GM12878 (cell line): ENCODE measurements at regions not wholly inside any gene's neighbourhood (a gene's known extent, or its start where the extent isn't known, plus 50 kb on each side); places are given as distances from the start of the nearest gene placed in this dataset.
A peak's percentile ranks its signal among the peaks of the same experiment; 100 is the strongest.

Experiments used
- ATAC-seq: fragments of 200-7000 bp; cut with Tn5 transposase; 3 replicates; pipeline ENCODE4 v1.9.1; 2020; ENCODE audit warnings: mild to moderate bottlenecking, moderate library complexity
- BruUV-seq: library from RNA; stranded (reverse); fragments of 400-500 nt; replicated peaks from 2 replicates; lab custom pipeline; 2021; lab: Mats Ljungman, UMichigan
- CTCF ChIA-PET: fragments of 300-600 bp; sonication (Branson Sonifier 250); formaldehyde crosslinking; extraction: SDS; loops from one replicate; lab custom pipeline; 2021; ENCODE audit warnings: inconsistent platforms; lab: Yijun Ruan, JAX
- POLR2A ChIA-PET: fragments of 350-600 bp; formaldehyde crosslinking; extraction: SDS; loops from one replicate; lab custom pipeline; 2021; ENCODE audit warnings: inconsistent platforms; lab: Charles Lee
- RAD21 ChIA-PET: fragments of 300-600 bp; sonication (Branson Sonifier 250); formaldehyde crosslinking; loops from one replicate; lab custom pipeline; 2023; ENCODE audit warnings: antibody characterized with exemption; ENCODE audit not compliant: unreplicated experiment; lab: Charles Lee
- SMC1A ChIA-PET: fragments of 300-600 bp; sonication (Branson Sonifier 250); formaldehyde crosslinking; loops from one replicate; lab custom pipeline; 2023; ENCODE audit not compliant: unreplicated experiment, uncharacterized antibody; lab: Charles Lee
- DNase-seq: peaks from one replicate; pipeline ENCODE4 v3.0.0-alpha.2; 2011; ENCODE audit warnings: low read depth, low spot score
- FAIRE-seq: peaks from 3 replicates; lab custom pipeline; 2011; peaks lifted over from hg19 to GRCh38; lab: Jason Lieb, UNC
- H2AFZ ChIP-seq: 2 replicates; pipeline ENCODE4 v1.6.0; 2011; ENCODE audit warnings: low read depth, low read length, control low read depth; ENCODE audit not compliant: control insufficient read depth
- H3K27ac ChIP-seq: 2 replicates; pipeline ENCODE4 v1.5.1; 2011; ENCODE audit warnings: control low read depth; ENCODE audit not compliant: control insufficient read depth, insufficient read depth
- H3K27me3 ChIP-seq, 2 experiments: replicated peaks in 1 of 2; 2 replicates each; pipeline versions ENCODE4 v1.6.0 to v1.6.1; 2011; ENCODE audit warnings: low read length in 1 of 2; ENCODE audit not compliant: control insufficient read depth in 2 of 2, insufficient read depth in 2 of 2
- H3K36me3 ChIP-seq, 2 experiments: 2 replicates each; pipeline ENCODE4 v1.5.1; 2011; ENCODE audit warnings: low read length in 1 of 2; ENCODE audit not compliant: control insufficient read depth in 2 of 2, insufficient read depth in 2 of 2
- H3K4me1 ChIP-seq: 2 replicates; pipeline ENCODE4 v1.6.1; 2011; ENCODE audit warnings: mild to moderate bottlenecking, low read length, moderate library complexity, mixed read lengths; ENCODE audit not compliant: control insufficient read depth, insufficient read depth
- H3K4me2 ChIP-seq: 2 replicates; pipeline ENCODE4 v1.6.0; 2011; ENCODE audit warnings: control low read depth; ENCODE audit not compliant: control insufficient read depth, insufficient read depth
- H3K4me3 ChIP-seq: fragments of 200-600 bp; sonication (generic); 2 replicates; pipeline ENCODE4 v1.5.1; 2016
- H3K79me2 ChIP-seq: 2 replicates; pipeline ENCODE4 v1.6.0; 2011; ENCODE audit warnings: low read length; ENCODE audit not compliant: control insufficient read depth, insufficient read depth
- H3K9ac ChIP-seq: 2 replicates; pipeline ENCODE4 v1.8.0; 2011; ENCODE audit warnings: low read length, control low read depth, mixed read lengths; ENCODE audit not compliant: control insufficient read depth, insufficient read depth
- H3K9me3 ChIP-seq: replicated peaks from 3 replicates; pipeline ENCODE4 v1.5.1; 2011; ENCODE audit warnings: mild to moderate bottlenecking, low read length; ENCODE audit not compliant: control insufficient read depth, insufficient read depth
- H4K20me1 ChIP-seq: 2 replicates; pipeline ENCODE4 v1.6.0; 2011; ENCODE audit not compliant: control insufficient read depth, insufficient read depth
- BRCA1 ChIP-seq: IDR thresholded peaks from 2 replicates; pipeline ENCODE4 v1.6.1; 2011; ENCODE audit warnings: low read depth, low read length, improper control_type of control experiment
- CREM ChIP-seq: IDR thresholded peaks from 2 replicates; pipeline ENCODE4 v1.6.1; 2014; ENCODE audit warnings: antibody characterized with exemption, low read depth
- GATAD2B ChIP-seq: fragments of 450-650 bp; conservative IDR thresholded peaks from 2 replicates; pipeline ENCODE4 v1.6.1; 2017; ENCODE audit warnings: low read depth, mild to moderate bottlenecking, moderate library complexity
- MXI1 ChIP-seq: fragments of 150-350 bp; IDR thresholded peaks from 2 replicates; pipeline ENCODE4 v1.6.1; 2011; ENCODE audit warnings: low read depth, mild to moderate bottlenecking, inconsistent platforms, low read length, improper control_type of control experiment
- POU2F2 ChIP-seq: IDR thresholded peaks from 3 replicates; pipeline ENCODE4 v1.6.1; 2011; ENCODE audit warnings: low read depth, mild to moderate bottlenecking, low read length, borderline replicate concordance
- RUNX3 ChIP-seq: IDR thresholded peaks from 2 replicates; pipeline ENCODE4 v1.6.1; 2012; ENCODE audit warnings: low read length, inconsistent platforms
- SMAD5 ChIP-seq: IDR thresholded peaks from 2 replicates; pipeline ENCODE4 v1.6.1; 2016; ENCODE audit warnings: antibody characterized with exemption, low read depth
- SPI1 ChIP-seq: IDR thresholded peaks from 2 replicates; pipeline ENCODE4 v1.6.1; 2011; ENCODE audit warnings: low read depth, mild to moderate bottlenecking, low read length, moderate library complexity, borderline replicate concordance; ENCODE audit not compliant: insufficient read depth
- SREBF1 ChIP-seq: IDR thresholded peaks from 2 replicates; pipeline ENCODE4 v1.6.1; 2012; ENCODE audit warnings: mild to moderate bottlenecking, low read length
- YY1 ChIP-seq: IDR thresholded peaks from 2 replicates; pipeline ENCODE4 v1.6.1; 2011; ENCODE audit warnings: low read depth, mild to moderate bottlenecking, low read length
- ZNF207 ChIP-seq: fragments of 450-650 bp; IDR thresholded peaks from 2 replicates; pipeline ENCODE4 v1.6.1; 2014; ENCODE audit warnings: antibody characterized with exemption, mild to moderate bottlenecking, borderline replicate concordance
- WGBS: methylation state at CpG from one replicate; pipeline ENCODE4 v1.1.6; 2016; ENCODE audit warnings: low lambda C conversion rate; ENCODE audit not compliant: insufficient replicate concordance, insufficient coverage; ENCODE audit errors: missing lambda C conversion rate; 5-methylcytosine and 5-hydroxymethylcytosine counted together
- in situ Hi-C: fragments of 300-500 bp; cut with MboI; formaldehyde crosslinking; loops from 9 replicates; pipeline ENCODE4 v1.14.3; 2018; ENCODE audit warnings: mixed read lengths
- intact Hi-C: fragments of 100-400 bp; cut with micrococcal nuclease; formaldehyde crosslinking; loops from one replicate; pipeline ENCODE4 v1.14.2; 2022; ENCODE audit not compliant: unreplicated experiment
- TF ChIP-seq, protein P1 (sequence below): fragments of 450-650 bp; IDR thresholded peaks from 2 replicates; pipeline ENCODE4 v1.6.1; 2016; ENCODE audit warnings: mild to moderate bottlenecking
- TF ChIP-seq, protein P2 (sequence below): fragments of 450-650 bp; IDR thresholded peaks from 2 replicates; pipeline ENCODE4 v1.6.1; 2017; ENCODE audit warnings: mild to moderate bottlenecking, low read depth, inconsistent platforms; ENCODE audit not compliant: poor library complexity, severe bottlenecking
- TF ChIP-seq, protein P3 (sequence below): fragments of 450-650 bp; IDR thresholded peaks from 2 replicates; pipeline ENCODE4 v1.6.1; 2017; ENCODE audit warnings: mild to moderate bottlenecking
- TF ChIP-seq, protein P4 (sequence below): fragments of 450-650 bp; formaldehyde crosslinking; IDR thresholded peaks from 2 replicates; pipeline ENCODE4 v1.4.0; 2020; ENCODE audit warnings: mild to moderate bottlenecking, moderate library complexity

DNA sequence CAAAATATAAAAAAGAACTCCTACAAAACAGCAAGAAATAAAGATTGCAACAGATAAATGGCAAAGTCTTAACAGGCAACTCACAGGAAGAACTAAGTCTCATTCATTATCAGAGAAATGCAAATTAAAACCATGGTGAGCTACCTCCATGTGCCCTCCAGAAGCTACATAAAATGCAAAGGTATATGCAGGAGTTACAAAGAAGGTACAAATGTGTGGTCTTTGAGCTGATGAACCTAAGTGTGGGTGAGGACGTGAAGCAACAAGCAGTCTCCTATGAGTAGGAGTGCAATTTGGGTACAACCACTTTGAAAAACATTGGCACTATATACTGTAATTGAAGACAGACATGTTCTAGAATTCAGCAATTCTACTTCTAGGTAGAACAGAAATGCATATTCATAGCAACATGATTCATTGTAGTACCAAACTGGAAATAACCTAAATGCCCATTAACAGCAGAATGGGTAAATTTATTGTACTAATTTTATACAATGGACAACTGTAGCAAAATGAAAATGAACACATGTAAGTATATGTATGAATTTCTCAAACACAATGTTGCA lies 61.6 kb upstream of the KCNMA1 start:
- ChIA-PET CTCF (interaction anchor here (0.7 to 8.3 kb wide), 7 partner anchors 9 to 27 kb away, joined by 3 to 84 read pairs (median 3); no protein-coding TSS in a partner anchor), SMC1A (interaction anchor here (1.1 to 6.7 kb wide), 10 partner anchors 8 to 293 kb away, joined by 3 to 59 read pairs (median 6); no protein-coding TSS in a partner anchor), POLR2A (interaction anchor here (1.5 to 2.2 kb wide), 3 partner anchors 10 to 31 kb away, joined by 3 to 8 read pairs (median 4); no protein-coding TSS in a partner anchor), RAD21 (interaction anchor here (0.9 to 3.1 kb wide), 5 partner anchors 10 to 54 kb away, joined by 3 to 9 read pairs (median 6); no protein-coding TSS in a partner anchor)
- Histone ChIP-seq H2AFZ (peak overlapping the region; percentile 46; the same call in 1 of the 2 replicates), H3K9ac (no peak overlapping the region), H4K20me1 (no peaks in the 10 kb centered on the region), H3K36me3 (no peaks in the 10 kb centered on the region; a peak in 1 of 4 replicates), H3K4me1 (peaks cover 5% of the 10 kb centered on the region), H3K9me3 (peaks cover 2% of the 10 kb centered on the region; the same call in 1 of the 3 replicates), H3K4me2 (peak overlapping the region; percentile 17; the same call in 1 of the 2 replicates), H3K79me2 (no peaks in the 10 kb centered on the region), H3K27me3 (no peaks in the 10 kb centered on the region), H3K4me3 (no peak overlapping the region), H3K27ac (no peak overlapping the region; the same call in 1 of the 2 replicates)
- no TSS peak for BruUV-seq
- DNase-seq (no peak), ATAC-seq (peak; percentile 85), FAIRE-seq (no peak)
- WGBS: 4% methylated on average over 1 of the region's 1 CpG
- intact Hi-C loops (loop anchor here (2.0 kb wide), 1 partner anchor 16 kb away; no protein-coding TSS in a partner anchor), in situ Hi-C loops (no loop called here)
- TF ChIP-seq, protein P1, sequence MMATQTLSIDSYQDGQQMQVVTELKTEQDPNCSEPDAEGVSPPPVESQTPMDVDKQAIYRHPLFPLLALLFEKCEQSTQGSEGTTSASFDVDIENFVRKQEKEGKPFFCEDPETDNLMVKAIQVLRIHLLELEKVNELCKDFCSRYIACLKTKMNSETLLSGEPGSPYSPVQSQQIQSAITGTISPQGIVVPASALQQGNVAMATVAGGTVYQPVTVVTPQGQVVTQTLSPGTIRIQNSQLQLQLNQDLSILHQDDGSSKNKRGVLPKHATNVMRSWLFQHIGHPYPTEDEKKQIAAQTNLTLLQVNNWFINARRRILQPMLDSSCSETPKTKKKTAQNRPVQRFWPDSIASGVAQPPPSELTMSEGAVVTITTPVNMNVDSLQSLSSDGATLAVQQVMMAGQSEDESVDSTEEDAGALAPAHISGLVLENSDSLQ: no peak
- no peak for TF ChIP-seq YY1
- peak; percentile 89; the same call in 2 of the 3 replicates for TF ChIP-seq POU2F2
- TF ChIP-seq, protein P2, sequence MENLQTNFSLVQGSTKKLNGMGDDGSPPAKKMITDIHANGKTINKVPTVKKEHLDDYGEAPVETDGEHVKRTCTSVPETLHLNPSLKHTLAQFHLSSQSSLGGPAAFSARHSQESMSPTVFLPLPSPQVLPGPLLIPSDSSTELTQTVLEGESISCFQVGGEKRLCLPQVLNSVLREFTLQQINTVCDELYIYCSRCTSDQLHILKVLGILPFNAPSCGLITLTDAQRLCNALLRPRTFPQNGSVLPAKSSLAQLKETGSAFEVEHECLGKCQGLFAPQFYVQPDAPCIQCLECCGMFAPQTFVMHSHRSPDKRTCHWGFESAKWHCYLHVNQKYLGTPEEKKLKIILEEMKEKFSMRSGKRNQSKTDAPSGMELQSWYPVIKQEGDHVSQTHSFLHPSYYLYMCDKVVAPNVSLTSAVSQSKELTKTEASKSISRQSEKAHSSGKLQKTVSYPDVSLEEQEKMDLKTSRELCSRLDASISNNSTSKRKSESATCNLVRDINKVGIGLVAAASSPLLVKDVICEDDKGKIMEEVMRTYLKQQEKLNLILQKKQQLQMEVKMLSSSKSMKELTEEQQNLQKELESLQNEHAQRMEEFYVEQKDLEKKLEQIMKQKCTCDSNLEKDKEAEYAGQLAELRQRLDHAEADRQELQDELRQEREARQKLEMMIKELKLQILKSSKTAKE: no peak
- TF ChIP-seq GATAD2B: no peak
- no peak for TF ChIP-seq SREBF1
- TF ChIP-seq BRCA1: no peak
- TF ChIP-seq CREM: no peak
- TF ChIP-seq ZNF207: no peak
- TF ChIP-seq, protein P3, sequence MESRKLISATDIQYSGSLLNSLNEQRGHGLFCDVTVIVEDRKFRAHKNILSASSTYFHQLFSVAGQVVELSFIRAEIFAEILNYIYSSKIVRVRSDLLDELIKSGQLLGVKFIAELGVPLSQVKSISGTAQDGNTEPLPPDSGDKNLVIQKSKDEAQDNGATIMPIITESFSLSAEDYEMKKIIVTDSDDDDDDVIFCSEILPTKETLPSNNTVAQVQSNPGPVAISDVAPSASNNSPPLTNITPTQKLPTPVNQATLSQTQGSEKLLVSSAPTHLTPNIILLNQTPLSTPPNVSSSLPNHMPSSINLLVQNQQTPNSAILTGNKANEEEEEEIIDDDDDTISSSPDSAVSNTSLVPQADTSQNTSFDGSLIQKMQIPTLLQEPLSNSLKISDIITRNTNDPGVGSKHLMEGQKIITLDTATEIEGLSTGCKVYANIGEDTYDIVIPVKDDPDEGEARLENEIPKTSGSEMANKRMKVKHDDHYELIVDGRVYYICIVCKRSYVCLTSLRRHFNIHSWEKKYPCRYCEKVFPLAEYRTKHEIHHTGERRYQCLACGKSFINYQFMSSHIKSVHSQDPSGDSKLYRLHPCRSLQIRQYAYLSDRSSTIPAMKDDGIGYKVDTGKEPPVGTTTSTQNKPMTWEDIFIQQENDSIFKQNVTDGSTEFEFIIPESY: no peak
- TF ChIP-seq RUNX3: peak; percentile 23; the same call in 1 of the 2 replicates
- TF ChIP-seq MXI1: no peak
- TF ChIP-seq, protein P4, sequence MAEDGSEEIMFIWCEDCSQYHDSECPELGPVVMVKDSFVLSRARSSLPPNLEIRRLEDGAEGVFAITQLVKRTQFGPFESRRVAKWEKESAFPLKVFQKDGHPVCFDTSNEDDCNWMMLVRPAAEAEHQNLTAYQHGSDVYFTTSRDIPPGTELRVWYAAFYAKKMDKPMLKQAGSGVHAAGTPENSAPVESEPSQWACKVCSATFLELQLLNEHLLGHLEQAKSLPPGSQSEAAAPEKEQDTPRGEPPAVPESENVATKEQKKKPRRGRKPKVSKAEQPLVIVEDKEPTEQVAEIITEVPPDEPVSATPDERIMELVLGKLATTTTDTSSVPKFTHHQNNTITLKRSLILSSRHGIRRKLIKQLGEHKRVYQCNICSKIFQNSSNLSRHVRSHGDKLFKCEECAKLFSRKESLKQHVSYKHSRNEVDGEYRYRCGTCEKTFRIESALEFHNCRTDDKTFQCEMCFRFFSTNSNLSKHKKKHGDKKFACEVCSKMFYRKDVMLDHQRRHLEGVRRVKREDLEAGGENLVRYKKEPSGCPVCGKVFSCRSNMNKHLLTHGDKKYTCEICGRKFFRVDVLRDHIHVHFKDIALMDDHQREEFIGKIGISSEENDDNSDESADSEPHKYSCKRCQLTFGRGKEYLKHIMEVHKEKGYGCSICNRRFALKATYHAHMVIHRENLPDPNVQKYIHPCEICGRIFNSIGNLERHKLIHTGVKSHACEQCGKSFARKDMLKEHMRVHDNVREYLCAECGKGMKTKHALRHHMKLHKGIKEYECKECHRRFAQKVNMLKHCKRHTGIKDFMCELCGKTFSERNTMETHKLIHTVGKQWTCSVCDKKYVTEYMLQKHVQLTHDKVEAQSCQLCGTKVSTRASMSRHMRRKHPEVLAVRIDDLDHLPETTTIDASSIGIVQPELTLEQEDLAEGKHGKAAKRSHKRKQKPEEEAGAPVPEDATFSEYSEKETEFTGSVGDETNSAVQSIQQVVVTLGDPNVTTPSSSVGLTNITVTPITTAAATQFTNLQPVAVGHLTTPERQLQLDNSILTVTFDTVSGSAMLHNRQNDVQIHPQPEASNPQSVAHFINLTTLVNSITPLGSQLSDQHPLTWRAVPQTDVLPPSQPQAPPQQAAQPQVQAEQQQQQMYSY (CRISPR knock-in tag): no peak
- TF ChIP-seq SMAD5: no peak
- no peak for TF ChIP-seq SPI1
